HG02970 (cell line): ENCODE measurements at regions not wholly inside any gene's neighbourhood (a gene's known extent, or its start where the extent isn't known, plus 50 kb on each side); places are given as distances from the start of the nearest gene placed in this dataset.
"Not testable (repeated sequence)": the region's sequence is repeated elsewhere in the genome, so short reads cannot be mapped to it uniquely, and the experiment has no call there.

ENCODE experiments used
- ATAC-seq: cut with Tn5 transposase; IDR thresholded peaks from one replicate; pipeline ENCODE4 v1.9.1; 2021; ENCODE audit warnings: mild to moderate bottlenecking, moderate library complexity, moderate number of reproducible peaks; ENCODE audit not compliant: unreplicated experiment, low FRiP score

- ATAC-seq, result not testable (repeated sequence)
Observed at GRCh38 chr1:146729642-146730344, 208.3 kb upstream of the NBPF12 start.

GRCh38 chr1:146715054-146715453 lies 223.1 kb upstream of the NBPF12 start:
- ATAC-seq, result not testable (repeated sequence)

- not testable (repeated sequence) for ATAC-seq
Observed at GRCh38 chr1:146710838-146711521, 227.1 kb upstream of the NBPF12 start.

GRCh38 chr1:146709302-146709701 lies 228.8 kb upstream of the NBPF12 start:
- not testable (repeated sequence) for ATAC-seq

- ATAC-seq, result not testable (repeated sequence)
Observed at GRCh38 chr1:146704162-146704724, 233.9 kb upstream of the NBPF12 start.

DNA sequence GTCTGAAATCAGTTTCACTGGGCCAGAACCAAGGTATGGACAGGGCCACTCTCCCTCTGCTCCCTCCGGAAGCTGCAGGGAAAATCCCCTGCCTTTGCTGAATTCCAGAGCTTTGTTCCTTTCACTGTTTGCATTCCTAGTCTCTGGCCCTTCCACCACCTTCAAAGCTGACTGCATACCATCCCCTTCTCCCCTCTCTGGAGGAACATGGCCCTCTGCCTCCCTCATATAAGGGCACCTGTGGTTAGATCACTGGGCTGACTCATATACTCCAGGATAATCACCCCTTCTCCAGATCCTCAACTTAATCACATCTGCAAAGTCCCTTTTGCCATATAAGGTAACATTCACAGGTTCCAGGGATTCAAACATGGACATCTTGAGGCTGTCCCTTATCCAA lies 236.8 kb upstream of the NBPF12 start:
- not testable (repeated sequence) for ATAC-seq

GRCh38 chr1:146695388-146695787 lies 242.7 kb upstream of the NBPF12 start:
- not testable (repeated sequence) for ATAC-seq

DNA sequence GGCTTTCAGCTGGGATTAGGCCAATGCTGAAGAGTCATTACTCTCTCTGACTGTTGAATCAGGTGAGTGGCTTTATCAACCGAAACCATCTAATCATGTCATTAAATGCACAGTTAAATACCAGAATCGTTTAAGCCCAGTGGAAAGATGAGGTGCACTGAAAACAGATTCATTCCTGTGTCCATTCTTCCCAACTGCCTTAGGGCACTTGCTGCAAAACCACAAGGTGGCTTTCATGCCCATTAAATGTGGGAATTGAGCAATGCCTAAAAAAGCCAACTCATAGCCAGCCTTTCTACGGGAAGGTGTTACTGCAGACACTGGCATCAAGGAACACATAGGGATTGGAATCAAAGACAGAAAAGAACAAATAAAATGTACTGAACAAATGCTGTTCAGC lies 246.3 kb upstream of the NBPF12 start:
- ATAC-seq, result not testable (repeated sequence)

GRCh38 chr1:146688893-146689292 lies 249.2 kb upstream of the NBPF12 start:
- not testable (repeated sequence) for ATAC-seq

- not testable (repeated sequence) for ATAC-seq
Observed at GRCh38 chr1:146686777-146687366, 251.3 kb upstream of the NBPF12 start.

GRCh38 chr1:146683126-146683429 lies 255.0 kb upstream of the NBPF12 start:
- ATAC-seq, result not testable (repeated sequence)

- ATAC-seq, result not testable (repeated sequence)
Observed at GRCh38 chr1:146682227-146683125, 255.6 kb upstream of the NBPF12 start.

- not testable (repeated sequence) for ATAC-seq
Observed at GRCh38 chr1:146673729-146674299, 264.3 kb upstream of the NBPF12 start.

GRCh38 chr1:146672608-146673007 lies 265.5 kb upstream of the NBPF12 start:
- not testable (repeated sequence) for ATAC-seq

- ATAC-seq, result not testable (repeated sequence)
Observed at GRCh38 chr1:146671588-146671987, 266.5 kb upstream of the NBPF12 start.

- ATAC-seq, result not testable (repeated sequence)
Observed at GRCh38 chr1:146670832-146671566, 267.1 kb upstream of the NBPF12 start.

- ATAC-seq, result not testable (repeated sequence)
Observed at GRCh38 chr1:146666275-146666674, 271.8 kb upstream of the NBPF12 start.

GRCh38 chr1:146660242-146660641 lies 277.9 kb upstream of the NBPF12 start:
- not testable (repeated sequence) for ATAC-seq
